HuH-7.5 (cell line): ENCODE measurements at regions not wholly inside any gene's neighbourhood (a gene's known extent, or its start where the extent isn't known, plus 50 kb on each side); places are given as distances from the start of the nearest gene placed in this dataset.
"Not testable (repeated sequence)": the region's sequence is repeated elsewhere in the genome, so short reads cannot be mapped to it uniquely, and the experiment has no call there.

ENCODE experiments used
- DNase-seq: peaks from one replicate; pipeline ENCODE4 v3.0.0; 2011; ENCODE audit warnings: low spot score

DNA sequence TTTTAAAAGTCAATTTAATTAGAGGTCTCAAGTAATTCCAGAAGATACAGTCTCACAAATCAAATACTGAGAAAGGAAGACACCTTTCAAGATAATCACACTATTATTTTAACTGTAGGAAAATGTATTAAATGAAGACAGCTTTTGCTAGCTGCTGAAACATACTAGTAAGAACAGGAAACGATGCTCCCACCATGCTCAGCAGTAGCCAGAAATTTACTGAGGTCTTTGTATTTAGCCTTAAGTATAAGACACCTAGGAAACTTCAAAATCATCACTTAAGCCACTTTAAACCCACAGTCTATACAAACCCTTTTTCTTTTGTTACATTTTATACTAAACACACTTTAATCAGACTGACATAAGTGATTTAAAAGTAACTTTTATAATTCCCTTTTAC lies 72.7 kb upstream of the NPIPB12 start:
- not testable (repeated sequence) for DNase-seq

DNA sequence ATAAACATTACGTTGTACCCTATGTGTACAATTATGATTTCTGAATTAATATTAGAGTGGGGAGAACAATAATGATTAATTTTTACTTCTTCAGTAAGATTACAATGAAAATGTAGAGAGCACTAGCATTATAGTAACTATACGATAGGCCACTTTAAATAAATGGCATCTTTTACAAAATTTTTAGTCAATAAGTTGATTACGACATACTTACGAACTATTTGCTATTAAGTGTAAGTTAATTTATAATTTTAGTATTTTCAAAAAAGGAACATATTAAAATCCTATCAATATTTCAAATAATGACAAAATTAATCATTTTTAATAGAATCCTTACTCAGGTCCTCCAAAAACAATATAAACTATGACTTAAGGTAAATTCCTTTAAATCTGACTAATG lies 75.6 kb upstream of the NPIPB12 start:
- not testable (repeated sequence) for DNase-seq

DNA sequence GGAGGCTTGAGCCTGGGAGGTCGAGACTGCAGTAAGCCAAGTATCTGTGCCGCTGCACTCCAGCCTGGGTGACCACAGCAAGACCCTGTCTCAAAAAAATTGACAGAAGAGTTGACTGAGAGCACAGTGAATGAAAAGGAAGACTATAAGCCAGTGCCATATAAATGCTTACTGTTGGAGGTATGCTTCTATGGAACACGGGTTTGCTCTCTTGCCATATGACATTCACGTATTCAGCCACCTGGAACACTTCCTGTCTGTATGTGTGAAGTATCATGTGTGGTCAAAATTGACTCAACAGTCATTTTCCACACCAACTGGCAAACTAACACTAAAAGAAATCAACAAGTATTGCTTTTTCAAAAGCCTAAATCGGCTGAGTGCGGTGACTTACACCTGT lies 71.1 kb upstream of the SPN start:
- not testable (repeated sequence) for DNase-seq

DNA sequence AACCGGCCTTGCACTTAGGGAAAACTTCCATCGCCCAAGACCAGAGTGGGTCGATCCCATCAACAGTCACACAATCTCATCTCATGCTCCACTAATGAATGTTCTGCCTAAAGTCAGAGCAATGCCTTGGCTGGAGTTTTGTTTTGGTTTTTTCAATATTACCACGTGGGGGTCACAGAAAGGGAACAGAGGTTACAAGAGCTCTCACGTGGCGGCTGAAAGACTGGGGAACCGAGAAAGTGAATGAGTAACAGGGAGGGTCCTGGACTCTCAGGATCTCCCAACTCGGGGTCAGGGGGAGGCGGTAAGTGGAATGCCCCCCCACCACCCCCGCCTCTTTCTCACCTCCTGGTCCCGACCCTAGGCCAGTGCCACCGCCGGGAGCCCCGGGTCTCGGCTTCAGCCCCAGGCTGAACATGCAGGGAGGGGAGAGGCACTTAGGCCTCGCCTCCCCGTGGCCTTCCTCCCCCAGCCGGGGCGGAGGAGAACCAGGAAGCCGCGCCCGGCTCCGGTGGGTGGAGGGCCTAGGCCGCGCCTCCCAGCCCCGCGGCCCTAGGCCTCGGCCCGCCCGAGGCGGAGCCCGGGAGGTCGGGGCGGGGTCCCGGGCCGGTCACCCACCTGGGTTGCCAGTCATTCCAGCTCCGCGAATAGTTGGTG lies 68.7 kb upstream of the SPN start:
- DNase-seq: not testable (repeated sequence)

DNA sequence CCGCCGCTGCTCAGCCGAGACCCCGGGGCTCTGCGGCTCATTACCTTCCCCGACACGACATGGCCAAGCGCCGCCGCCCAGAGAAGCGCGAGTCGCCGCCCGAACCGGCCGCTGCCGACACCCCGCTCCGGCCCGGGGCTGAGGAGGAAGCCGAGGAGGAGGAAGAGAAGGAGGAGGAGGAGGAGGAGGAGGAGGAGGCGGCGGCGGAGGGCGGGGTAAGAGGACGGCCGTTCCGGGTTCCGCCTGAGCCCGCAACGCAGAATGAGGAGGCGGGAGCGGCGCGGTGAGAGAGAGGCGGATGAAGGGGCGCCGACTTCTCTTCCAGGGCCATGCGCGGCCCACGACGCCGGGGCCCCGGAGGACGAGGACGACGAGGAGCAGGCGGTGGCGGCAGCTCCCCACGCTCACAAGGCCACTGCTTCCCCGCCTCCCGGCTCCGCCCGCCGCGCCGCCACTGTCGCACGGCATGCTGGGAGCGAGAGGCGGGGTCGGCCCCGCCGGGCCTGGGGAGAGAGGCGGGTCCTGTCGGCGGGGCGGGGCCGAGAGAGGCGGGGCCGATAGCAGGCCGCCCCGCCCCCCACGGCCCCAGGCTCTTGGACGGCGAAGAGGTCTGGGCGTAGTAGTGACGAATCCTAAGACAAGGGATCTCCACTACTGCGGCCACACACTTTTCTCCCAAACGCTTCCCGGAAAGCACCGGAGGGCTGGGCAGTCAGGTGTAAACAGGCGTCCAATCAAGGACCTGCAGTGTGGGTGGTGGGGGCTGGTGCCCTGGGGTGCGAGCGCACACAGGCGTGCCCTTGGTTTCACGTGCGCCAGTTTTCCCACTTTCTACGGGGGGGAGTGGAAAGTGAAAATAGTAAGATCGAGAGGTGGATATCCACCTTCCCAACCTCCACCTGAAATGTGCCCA lies 67.9 kb upstream of the SPN start:
- DNase-seq: peak; percentile 38

DNA sequence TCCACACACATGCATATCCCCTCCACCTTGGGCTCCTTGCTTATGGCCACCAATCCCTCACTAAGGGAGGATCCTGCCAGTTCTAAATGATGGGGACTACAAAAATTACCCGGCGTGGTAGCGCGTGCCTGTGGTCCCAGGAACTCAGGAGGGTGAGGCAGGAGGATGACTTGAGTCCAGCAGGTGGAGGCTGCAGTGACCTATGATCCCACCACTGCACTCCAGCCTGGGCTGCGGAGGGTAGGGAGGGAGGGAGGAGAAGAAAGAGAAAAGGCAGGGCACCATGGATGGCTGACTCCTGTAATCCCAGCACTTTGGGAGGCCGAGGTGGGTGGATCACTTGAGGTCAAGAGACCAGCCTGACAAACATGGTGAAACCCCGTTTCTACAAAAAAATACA lies 66.0 kb upstream of the SPN start:
- not testable (repeated sequence) for DNase-seq

DNA sequence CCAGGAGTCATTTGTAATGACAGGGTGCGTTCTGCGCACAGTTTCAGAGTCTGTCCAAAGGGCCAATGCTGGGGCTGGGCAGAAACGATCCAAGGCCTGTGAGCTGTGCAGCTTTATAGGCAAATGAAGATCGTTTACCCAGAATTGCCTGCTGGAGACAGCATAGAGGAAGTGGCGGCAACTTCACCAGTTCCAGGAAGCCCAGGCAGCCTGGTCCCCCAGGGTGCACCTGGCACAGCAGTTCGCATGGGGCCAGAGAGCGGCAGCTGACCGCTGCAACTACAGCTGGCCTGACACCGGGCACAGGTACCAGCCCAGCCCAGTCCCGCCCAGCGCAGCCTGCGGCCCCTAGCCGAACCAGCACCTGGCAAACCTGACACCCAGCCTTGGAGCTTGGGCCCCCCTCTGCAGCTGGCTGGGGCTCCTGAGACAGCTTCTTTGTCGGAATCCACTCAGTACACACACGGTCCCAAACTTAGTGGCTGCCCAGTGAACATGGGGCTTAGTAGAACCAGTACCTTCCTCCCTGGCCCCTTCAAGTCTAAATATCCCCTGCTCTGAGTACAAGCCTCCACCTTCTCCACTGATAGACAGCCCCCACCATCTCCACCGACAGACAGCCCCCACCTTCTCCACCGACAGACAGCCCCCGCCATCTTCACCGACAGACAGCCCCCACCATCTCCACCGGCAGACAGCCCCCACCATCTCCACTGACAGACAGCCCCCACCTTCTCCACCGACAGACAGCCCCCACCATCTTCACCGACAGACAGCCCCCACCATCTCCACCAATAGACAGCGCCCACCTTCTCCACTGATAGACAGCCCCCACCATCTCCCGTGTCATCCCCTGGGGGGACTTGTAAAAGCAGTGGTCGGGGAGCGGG lies 62.7 kb upstream of the SPN start:
- not testable (repeated sequence) for DNase-seq

DNA sequence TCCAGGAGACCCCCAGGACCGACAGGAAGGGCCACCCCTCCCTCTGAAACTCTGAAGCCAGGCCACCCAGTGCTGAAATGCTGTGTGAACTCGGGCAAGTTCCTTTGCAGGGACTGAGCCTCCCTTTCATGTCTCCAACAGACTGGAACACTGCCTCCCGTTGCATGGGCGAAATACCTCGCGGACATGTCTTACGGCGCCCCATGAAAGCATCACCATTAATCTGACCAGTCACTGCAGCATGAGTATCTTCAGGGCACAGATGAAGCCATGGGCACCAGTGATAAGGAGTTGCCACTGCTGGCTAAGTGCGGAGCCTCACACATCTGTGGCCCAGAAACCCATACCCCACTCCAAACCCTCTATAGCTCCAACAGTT lies 60.8 kb upstream of the SPN start:
- not testable (repeated sequence) for DNase-seq

DNA sequence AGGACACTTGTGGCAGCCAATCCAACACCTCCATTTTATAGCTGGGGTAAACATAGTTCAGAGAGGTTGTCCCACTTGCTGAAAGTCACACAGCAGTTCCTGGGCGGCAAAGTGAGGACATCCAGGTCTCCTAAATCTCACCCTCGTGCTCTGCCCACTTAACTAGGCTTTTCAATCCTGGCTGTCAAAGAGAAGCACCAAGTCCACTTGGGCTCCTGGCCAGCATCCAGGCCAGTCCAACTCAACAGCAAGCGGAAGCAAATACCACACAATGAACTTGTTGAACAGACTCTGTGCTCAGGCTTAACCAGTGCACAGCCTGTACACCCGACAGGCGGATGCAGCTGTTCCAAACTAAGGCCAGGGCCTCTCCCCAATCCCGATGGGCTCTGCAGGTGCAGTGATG lies 60.4 kb upstream of the SPN start:
- not testable (repeated sequence) for DNase-seq

DNA sequence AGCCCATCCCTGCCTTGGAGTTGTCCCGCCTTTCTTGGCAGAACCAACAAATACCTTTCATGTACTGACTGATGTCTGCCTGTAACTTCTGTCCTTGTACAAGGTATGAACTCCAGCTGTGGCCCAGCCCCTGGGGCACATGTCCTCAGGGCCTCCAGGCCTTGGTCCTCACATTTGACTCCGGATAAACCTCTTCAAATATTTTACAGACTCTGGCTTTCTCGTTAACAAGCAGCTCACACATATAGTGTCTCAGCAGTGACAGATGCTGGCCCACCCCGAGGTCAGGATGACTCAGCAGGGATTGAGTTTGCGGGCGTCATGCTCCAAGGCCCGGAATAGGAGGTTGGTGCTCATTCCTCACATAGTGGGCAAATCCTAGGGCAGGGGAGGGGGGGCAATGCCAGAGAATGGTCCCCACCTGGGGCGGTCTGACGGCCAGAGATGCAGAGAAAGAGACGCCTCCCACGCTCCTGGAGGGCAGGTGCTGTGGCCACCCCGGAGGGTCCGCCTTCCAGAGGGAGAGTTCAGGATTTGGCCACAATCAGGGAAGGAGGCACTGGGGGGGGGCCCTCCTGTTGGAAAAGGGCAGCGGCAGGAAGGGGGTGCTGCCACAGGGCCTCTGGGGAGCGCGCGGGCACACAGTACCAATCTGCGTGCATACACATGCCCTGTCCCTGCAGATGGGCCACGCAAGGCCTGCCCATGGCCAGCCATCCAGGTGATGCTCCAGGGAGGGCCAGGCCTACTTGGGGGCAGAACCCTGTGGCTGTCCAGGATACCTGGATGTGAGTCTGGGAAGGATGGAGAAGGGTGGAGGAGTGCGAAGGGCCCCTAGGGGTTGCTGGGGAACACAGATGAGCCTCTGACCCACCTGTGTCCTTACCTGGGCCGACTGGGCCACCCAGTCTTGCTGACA lies 58.2 kb upstream of the SPN start:
- DNase-seq: not testable (repeated sequence)

DNA sequence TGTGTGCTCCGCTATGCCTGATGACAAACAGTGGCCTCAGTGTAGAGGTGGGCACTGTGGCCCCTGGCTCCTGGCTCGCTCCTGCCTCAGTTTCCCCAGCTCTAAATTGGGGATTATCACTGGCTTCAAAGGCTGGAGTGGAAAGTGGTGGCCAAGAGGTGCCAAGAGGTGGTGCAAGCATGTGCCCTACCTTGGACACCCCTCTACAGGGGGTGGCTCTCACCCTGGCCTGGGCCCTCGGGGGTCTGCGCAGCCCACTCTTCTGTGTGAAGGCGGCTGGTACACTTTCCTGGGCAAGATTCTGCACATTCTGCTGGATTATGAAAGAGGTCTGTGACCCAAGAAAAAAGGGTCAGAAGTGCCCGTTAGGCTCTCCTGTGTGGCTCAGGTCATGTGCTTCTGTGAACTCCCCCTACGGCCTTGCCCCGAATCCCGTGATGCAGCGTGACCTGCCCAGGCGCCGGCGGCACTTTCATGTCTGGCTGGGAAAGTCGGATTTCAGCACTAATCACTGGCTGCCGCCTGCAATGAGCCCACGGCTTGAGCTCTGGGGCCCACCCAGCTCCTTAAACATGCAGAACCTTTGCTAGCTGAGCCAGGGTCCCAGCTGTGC lies 57.3 kb upstream of the SPN start:
- DNase-seq: not testable (repeated sequence)

DNA sequence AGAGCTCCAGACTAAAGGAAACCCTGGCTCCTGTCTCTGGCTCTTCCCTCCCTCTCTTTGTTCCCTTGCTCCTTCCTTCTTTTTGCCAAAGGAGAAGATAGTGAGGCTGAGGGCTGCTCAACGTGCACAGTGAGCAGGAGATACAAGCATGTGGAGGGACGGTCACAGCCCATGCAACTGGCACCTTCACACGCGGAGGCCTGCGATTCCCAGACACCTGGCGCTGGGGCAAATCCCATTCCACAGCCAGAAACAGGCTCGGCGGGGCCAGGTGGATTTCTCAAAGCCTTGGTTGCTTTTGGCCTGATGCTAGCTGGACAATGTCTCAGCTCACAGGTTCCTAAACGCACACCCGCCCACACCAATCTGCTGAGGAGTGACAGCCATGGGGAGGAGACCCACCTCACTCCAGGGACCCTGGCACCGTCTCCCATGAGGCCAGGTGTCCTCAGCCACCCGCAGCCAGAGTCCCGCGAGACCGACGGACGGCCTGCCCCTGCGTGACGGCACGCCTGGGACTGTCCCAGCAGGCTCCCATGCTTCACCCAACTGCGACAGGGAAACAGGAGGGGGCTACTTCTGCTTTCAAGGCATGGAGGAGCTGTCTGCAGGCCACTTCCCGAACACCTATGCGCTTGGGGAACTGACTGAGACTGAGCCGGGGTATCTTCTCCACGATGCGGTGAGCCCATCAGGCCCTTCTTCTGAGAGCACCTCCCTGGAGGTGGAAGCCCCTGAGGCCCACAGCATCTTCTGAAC lies 56.2 kb upstream of the SPN start:
- not testable (repeated sequence) for DNase-seq

DNA sequence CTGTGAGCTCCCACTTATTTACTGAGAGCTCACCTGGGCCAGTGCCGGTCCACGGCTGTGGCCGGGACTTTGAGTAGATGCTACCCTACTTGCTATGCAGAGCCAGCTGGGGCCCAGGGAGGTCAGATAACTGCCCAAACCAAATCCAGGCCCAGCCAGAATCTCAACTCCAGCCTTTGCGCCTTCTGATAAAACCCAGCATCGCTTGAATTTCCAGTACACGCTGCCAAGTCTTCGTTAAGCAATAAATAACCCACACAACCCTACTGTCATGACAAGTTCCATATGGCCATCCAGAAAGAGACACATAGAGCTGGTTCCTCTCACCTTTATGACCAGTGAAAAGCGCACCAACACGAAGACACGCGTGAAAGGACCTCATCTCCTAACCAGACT lies 55.6 kb upstream of the SPN start:
- not testable (repeated sequence) for DNase-seq

DNA sequence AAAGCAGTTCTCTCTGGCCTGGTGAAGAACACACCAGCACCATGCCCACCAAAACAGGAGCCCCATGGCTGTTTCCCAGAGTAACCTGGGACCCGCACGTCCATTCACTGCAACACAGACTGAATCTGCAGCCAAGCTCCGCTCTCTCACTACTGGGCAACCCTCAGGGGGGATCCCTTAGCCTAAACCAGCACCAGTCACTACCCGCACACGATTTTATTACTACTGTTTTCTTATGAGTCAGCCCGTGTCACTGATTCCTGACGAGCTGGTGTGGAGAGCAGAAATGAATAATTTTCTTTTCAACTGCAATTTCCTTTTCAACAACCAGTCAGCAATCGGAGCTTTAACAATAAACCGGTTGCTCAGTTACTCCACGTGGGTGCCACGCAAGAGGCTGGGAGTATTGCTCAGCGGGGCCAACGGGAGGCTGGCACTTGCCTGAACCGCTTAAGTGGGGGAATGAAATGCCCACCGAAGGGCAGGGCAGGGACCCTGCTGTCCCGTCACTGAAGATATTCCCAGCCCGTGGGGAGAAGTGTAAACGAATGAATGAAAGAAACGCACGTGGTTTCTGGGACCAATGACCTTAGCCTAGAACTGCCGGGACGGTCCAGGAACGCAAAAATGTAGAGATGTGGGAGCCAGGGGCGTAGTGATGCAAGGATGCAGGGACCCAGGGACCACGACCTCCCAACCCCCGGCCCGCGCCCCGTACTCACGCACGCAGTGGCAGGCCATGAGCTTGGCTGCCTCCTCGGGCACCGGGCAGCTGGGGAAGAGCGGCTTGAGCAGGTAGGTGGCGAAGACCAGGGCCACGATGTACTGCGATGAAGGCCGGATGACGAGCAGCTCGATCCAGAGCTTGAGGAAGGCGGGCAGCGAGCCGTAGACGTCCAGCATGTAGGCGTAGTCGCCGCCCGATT lies 50.4 kb upstream of the SPN start:
- DNase-seq: not testable (repeated sequence)
